Lower leg skin (tissue), 4 donors: ENCODE measurements at regions not wholly inside any gene's neighbourhood (a gene's known extent, or its start where the extent isn't known, plus 50 kb on each side); places are given as distances from the start of the nearest gene placed in this dataset.

Experiments used
- DNase-seq, 2 donors: peaks; one replicate each; pipeline ENCODE4 v3.0.0-alpha.2; 2019; ENCODE audit warnings: low spot score in 2 of 2
- H3K4me3 ChIP-seq: fragments of 200-600 bp; sonication (generic); 2 replicates; pipeline ENCODE4 v1.5.1; 2017; ENCODE audit warnings: mild to moderate bottlenecking, low read depth; ENCODE audit not compliant: poor library complexity, severe bottlenecking
- CTCF ChIP-seq, 3 donors: fragments of 450-650 bp; IDR thresholded peaks; one replicate each; pipeline ENCODE4 v1.5.1; 2016; ENCODE audit warnings: antibody characterized with exemption in 3 of 3, mild to moderate bottlenecking in 3 of 3, moderate library complexity in 2 of 3
- POLR2A ChIP-seq, 2 donors: fragments of 450-650 bp; IDR thresholded peaks; one replicate each; pipeline ENCODE4 v1.6.1; 2016 to 2017; ENCODE audit warnings: antibody characterized with exemption in 2 of 2, mild to moderate bottlenecking in 1 of 2, moderate library complexity in 1 of 2
- WGBS, 2 donors: methylation state at CpG; one replicate each; pipeline ENCODE4 v1.1.5; 2018; 5-methylcytosine and 5-hydroxymethylcytosine counted together
- intact Hi-C: fragments of 100-400 bp; cut with DNase I; formaldehyde crosslinking; loops from one replicate; pipeline ENCODE4 v1.15.0; 2023; ENCODE audit warnings: low total_unique reads

- intact Hi-C loops: no loop called here
- 93 to 97% methylated on average over 5 of the region's 5 CpGs for WGBS, 2 donors
- TF ChIP-seq CTCF (IDR thresholded peaks at IDR 0.05) (no peak), POLR2A (IDR thresholded peaks at IDR 0.05) (no peak)
- no peak overlapping the region for H3K4me3 ChIP-seq
- no peak for DNase-seq
These were observed 78.7 kb upstream of the GPC6 start for GRCh38 chr13:93147946-93148345.

- intact Hi-C loops: no loop called here
- TF ChIP-seq POLR2A (IDR thresholded peaks at IDR 0.05) (no peak), CTCF (IDR thresholded peaks at IDR 0.05) (no peak)
- no peak overlapping the region for H3K4me3 ChIP-seq
- DNase-seq: no peak
These were observed 75.3 kb upstream of the GPC6 start for GRCh38 chr13:93151277-93151676.

- intact Hi-C loops: no loop called here
- no peak for TF ChIP-seq POLR2A (IDR thresholded peaks at IDR 0.05)
- TF ChIP-seq CTCF (IDR thresholded peaks at IDR 0.05): no peak
- H3K4me3 ChIP-seq: no peak overlapping the region
- DNase-seq: no peak
These were observed 68.0 kb upstream of the GPC6 start for GRCh38 chr13:93158565-93158964.

- no peak overlapping the region for H3K4me3 ChIP-seq
- TF ChIP-seq CTCF (IDR thresholded peaks at IDR 0.05) (no peak), POLR2A (IDR thresholded peaks at IDR 0.05) (no peak)
- DNase-seq: no peak
- intact Hi-C loops: no loop called here
These were observed 56.6 kb upstream of the GPC6 start for GRCh38 chr13:93169980-93170379.

GRCh38 chr13:93172109-93172508 is 54.5 kb upstream of the GPC6 start:
- H3K4me3 ChIP-seq: no peak overlapping the region
- DNase-seq: no peak
- TF ChIP-seq CTCF (IDR thresholded peaks at IDR 0.05): no peak
- no peak for TF ChIP-seq POLR2A (IDR thresholded peaks at IDR 0.05)
- 76 to 84% methylated on average over 1 of the region's 1 CpG for WGBS, 2 donors
- intact Hi-C loops: no loop called here

GRCh38 chr13:93173654-93174053 is 53.0 kb upstream of the GPC6 start:
- WGBS, 2 donors: 80 to 90% methylated on average over 1 of the region's 1 CpG
- intact Hi-C loops: no loop called here
- no peak for DNase-seq
- H3K4me3 ChIP-seq: no peak overlapping the region
- TF ChIP-seq POLR2A (IDR thresholded peaks at IDR 0.05) (no peak), CTCF (IDR thresholded peaks at IDR 0.05) (no peak)
